K562 (cell line): ENCODE measurements at regions not wholly inside any gene's neighbourhood (a gene's known extent, or its start where the extent isn't known, plus 50 kb on each side); places are given as distances from the start of the nearest gene placed in this dataset.

Source experiments
- GTF2F1 ChIP-seq: IDR thresholded peaks from 2 replicates; pipeline ENCODE4 v1.6.1; 2011; ENCODE audit warnings: low read depth, low read length, improper control_type of control experiment
- KDM4B ChIP-seq, 2 experiments: fragments of 450-650 bp in 1 of 2; sonication (generic) in 1 of 2; IDR thresholded peaks; 2 replicates each; pipeline ENCODE4 v1.6.1; 2016 to 2017; ENCODE audit warnings: borderline replicate concordance in 2 of 2, antibody characterized with exemption in 1 of 2, low read depth in 1 of 2, mild to moderate bottlenecking in 1 of 2
- MYNN ChIP-seq, 2 experiments: sonication (generic); formaldehyde crosslinking in 1 of 2; IDR thresholded peaks; 2 replicates each; pipeline versions ENCODE4 v1.5.0 to v1.6.1; 2016 to 2020; ENCODE audit warnings: antibody characterized with exemption in 1 of 2, missing genetic modification reagents in 1 of 2
- ZNF263 ChIP-seq: sonication (generic); formaldehyde crosslinking; IDR thresholded peaks from 2 replicates; pipeline ENCODE4 v1.8.0; 2022; ENCODE audit warnings: mild to moderate bottlenecking, missing genetic modification reagents, borderline replicate concordance
- TF ChIP-seq, protein P1 (sequence below), 3 experiments: IDR thresholded peaks in 2 of 3; conservative IDR thresholded peaks in 1 of 3; 2 replicates each; pipeline ENCODE4 v1.5.1; 2011 to 2012; ENCODE audit warnings: low read length in 3 of 3, mild to moderate bottlenecking in 3 of 3, control low read depth in 2 of 3, improper control_type of control experiment in 1 of 3, inconsistent platforms in 1 of 3, low read depth in 1 of 3, mixed read lengths in 1 of 3, moderate library complexity in 1 of 3; ENCODE audit not compliant: insufficient read depth in 2 of 3
- TF ChIP-seq, protein P2 (sequence below): sonication (generic); formaldehyde crosslinking; IDR thresholded peaks from 2 replicates; pipeline ENCODE4 v1.9.0; 2022; ENCODE audit warnings: mild to moderate bottlenecking, missing genetic modification reagents

- no peak for TF ChIP-seq KDM4B (IDR thresholded peaks at IDR 0.05; ENCODE audit: borderline replicate concordance in 2 of 2, low read depth in 1 of 2)
- TF ChIP-seq MYNN (IDR thresholded peaks at IDR 0.05) = no peak
- TF ChIP-seq MYNN (CRISPR knock-in tag; IDR thresholded peaks at IDR 0.05) = no peak
- TF ChIP-seq, protein P1, sequence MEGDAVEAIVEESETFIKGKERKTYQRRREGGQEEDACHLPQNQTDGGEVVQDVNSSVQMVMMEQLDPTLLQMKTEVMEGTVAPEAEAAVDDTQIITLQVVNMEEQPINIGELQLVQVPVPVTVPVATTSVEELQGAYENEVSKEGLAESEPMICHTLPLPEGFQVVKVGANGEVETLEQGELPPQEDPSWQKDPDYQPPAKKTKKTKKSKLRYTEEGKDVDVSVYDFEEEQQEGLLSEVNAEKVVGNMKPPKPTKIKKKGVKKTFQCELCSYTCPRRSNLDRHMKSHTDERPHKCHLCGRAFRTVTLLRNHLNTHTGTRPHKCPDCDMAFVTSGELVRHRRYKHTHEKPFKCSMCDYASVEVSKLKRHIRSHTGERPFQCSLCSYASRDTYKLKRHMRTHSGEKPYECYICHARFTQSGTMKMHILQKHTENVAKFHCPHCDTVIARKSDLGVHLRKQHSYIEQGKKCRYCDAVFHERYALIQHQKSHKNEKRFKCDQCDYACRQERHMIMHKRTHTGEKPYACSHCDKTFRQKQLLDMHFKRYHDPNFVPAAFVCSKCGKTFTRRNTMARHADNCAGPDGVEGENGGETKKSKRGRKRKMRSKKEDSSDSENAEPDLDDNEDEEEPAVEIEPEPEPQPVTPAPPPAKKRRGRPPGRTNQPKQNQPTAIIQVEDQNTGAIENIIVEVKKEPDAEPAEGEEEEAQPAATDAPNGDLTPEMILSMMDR (IDR thresholded peaks at IDR 0.05 in 2 of 3, conservative IDR thresholded peaks at IDR 0.05 in 1 of 3; ENCODE audit: insufficient read depth in 2 of 3, low read depth in 1 of 3, low read length in 3 of 3) = peak; percentile 26 to 57 (median 29); a peak in 3 of 6 replicates
- TF ChIP-seq, protein P2, sequence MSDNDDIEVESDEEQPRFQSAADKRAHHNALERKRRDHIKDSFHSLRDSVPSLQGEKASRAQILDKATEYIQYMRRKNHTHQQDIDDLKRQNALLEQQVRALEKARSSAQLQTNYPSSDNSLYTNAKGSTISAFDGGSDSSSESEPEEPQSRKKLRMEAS (CRISPR knock-in tag) = no peak
- TF ChIP-seq ZNF263 = no peak
- no peak for TF ChIP-seq GTF2F1
These were observed 371.7 kb upstream of the SASH1 start for GRCh38 chr6:147970970-147971369.
